GM12872 (cell line): ENCODE measurements at regions not wholly inside any gene's neighbourhood (a gene's known extent, or its start where the extent isn't known, plus 50 kb on each side); places are given as distances from the start of the nearest gene placed in this dataset.

ENCODE experiments used
- CTCF ChIP-seq: IDR thresholded peaks from 3 replicates; pipeline ENCODE4 v1.5.1; 2011; ENCODE audit warnings: low read depth, mild to moderate bottlenecking, low read length, moderate library complexity; ENCODE audit not compliant: insufficient read depth

DNA sequence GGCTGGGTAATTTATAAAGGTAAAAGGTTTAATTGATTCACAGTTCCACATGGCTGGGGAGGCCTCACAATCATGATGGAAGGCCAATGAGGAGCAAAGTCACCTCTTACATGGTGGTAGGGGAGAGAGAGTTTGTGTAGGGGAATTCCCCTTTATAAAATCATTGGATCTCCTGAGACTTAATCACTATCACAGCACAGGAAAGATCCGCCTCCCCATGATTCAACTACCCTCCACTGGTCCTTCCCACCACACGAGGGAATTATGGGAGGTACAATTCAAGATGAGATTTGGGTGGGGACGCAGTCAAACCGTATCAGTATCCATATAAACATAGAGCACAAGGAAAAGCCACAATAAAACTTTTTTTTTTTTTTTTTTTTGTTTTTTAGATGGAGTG lies 172.6 kb upstream of the PIEZO2 start:
- TF ChIP-seq CTCF = no peak

DNA sequence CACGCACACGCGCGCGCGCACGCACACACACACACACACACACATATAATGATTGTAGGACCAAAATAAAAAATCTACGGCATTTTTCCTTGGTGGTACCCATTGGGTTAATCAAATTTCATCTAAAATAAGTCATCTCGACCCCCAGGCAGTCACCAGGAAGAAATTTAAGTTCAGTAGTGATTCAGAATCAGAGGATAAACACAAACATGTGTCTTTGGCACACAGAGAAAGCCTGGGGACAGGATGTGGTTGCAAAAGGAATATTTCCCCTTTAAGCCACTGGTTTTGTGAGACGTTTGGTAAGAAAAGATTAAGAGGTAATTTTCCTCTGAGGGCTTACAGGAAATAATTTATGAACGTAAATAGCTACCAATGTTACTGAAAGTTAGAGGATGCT lies 171.6 kb upstream of the PIEZO2 start:
- TF ChIP-seq CTCF = no peak

DNA sequence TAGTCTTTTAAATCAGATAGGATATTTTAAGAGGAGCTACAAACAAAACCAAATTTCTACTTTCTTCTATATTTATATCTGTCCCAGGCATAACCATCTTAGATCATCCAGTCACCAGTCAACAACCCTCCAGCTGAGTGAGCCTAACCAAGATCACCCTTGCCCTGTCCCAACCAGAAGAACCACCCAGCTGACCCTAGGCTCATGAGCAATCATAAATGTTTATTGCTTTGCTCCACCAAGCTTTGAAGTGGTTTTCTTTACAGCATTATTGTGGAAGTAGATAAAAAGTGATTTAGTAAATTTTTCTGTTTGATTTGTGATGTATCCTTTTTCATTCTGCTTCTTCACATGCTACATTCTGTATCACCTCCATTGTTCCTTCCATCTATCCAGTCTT lies 167.2 kb upstream of the PIEZO2 start:
- no peak for TF ChIP-seq CTCF

DNA sequence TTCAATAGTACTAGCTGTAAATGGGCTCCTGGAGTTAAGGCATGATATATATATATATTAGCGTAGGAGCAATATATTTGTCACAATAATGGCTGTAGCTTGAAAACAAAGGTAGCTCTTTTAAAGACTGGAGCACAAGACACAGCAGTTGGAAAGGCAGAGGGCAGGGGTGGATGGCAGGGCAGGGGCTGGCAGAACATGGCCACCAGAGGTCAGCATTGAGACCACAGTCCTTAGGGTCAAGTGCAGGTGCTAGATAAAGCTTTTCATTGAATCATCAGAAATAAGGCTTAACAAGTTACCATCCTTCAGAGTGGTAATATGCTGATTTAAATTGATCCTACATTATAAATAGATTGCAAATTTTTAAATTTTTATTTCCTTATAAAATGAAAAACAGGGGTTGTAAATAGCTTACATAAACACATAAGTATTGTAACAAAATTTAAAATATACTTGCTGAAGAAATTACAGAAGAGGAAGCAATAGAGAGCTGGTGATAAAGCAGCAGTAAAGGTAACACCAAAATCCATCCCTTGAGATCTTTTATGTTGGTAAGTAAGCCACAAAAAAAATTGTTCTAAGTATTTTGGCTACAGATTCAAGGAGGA lies 161.2 kb upstream of the PIEZO2 start:
- peak; percentile 80 for TF ChIP-seq CTCF

- TF ChIP-seq CTCF = peak; percentile 39; the same call in 1 of the 3 replicates
These were observed 159.8 kb upstream of the PIEZO2 start for GRCh38 chr18:11309172-11309571.

DNA sequence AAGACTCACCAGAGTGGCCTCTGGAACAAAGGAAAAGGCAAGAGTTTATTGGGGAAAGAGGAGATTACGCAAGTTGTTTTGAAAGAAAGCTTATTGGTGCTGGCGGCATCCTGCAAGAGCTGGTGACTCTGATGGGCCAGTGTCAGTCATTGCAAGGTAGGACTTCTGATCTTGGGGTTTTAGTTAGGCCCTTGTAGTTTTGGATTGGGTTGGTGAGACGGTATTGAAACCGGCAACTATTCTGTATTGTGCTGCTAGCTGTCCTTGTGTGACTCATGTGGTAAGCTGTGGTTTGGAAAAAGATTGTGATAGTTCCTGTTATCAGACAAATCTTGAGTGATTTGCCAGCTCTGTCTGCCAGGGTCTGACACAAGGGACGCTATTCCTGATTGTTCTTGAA lies 159.1 kb upstream of the PIEZO2 start:
- TF ChIP-seq CTCF = no peak

GRCh38 chr18:11307716-11308115 lies 158.3 kb upstream of the PIEZO2 start:
- TF ChIP-seq CTCF = no peak
